ELF-1 (cell line): ENCODE measurements at regions not wholly inside any gene's neighbourhood (a gene's known extent, or its start where the extent isn't known, plus 50 kb on each side); places are given as distances from the start of the nearest gene placed in this dataset.
"Not testable (repeated sequence)": the region's sequence is repeated elsewhere in the genome, so short reads cannot be mapped to it uniquely, and the experiment has no call there.

Experiments
- DNase-seq: peaks from one replicate; pipeline ENCODE4 v3.0.0-alpha.2; 2016; ENCODE audit warnings: low read depth, low spot score

DNA sequence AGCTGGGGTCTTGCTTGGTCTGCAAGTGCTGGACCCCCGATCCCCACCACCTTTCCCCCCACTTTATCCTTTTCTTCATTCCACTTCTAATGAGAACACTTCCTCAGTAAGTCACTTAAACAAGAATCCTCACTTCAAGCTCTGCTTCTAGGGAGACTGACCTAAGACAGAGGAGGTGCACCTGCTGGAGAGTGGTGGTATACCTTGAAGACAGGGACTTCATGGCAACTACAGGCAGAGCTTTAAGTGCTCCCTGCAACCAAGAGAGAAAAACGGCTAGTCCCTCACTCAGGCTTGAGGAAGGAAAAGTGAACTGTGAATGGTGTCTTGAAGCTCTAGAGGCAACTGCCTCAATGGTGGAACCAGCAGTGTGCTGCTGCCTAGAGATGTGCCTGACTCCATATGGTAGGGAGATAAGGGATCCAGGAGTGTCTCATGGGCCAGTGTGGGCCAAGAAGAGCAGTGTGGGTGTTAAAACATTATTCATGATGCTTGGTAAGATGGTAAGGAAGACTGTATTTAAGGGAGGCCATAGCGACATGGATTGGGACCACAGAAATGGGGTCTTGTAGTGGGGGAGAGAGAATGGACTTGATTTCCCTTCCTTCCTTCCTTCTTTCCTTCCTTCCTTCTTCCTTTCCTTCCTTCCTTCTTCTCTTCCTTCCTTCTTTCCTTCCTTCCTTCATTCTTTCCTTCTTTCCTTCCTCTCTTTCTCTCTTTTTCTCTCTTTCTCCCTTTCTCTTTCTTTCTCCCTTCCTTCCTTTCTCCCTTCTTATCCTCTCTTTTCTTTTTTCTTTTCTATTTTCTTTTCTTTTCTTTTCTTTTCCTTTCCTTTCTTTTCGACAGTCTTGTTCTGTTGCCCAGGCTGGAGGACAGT is 96.2 kb upstream of the NAP1L1 start:
- no peak for DNase-seq

GRCh38 chr12:76178452-76178851 is 94.0 kb upstream of the NAP1L1 start:
- DNase-seq = no peak

GRCh38 chr12:76177821-76178220 is 93.3 kb upstream of the NAP1L1 start:
- no peak for DNase-seq

DNA sequence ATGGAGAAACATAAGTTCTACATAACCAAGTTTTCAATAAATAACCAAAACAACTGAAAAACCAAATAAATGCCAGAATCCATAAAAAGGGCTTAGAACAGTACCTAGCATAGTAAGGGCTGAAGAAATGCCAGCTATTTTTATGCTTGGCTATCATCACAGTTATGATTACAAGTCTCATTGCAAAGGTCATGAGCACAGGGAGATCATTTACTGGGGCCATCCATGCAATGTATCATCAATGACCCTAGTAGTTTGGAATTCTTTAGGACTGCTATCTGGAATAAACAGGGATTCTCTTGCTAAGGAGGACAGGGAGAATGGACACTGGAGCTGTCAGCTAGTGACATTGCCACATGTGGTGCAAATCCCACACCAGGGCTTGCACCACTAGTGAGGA is 92.5 kb upstream of the NAP1L1 start:
- no peak for DNase-seq

DNA sequence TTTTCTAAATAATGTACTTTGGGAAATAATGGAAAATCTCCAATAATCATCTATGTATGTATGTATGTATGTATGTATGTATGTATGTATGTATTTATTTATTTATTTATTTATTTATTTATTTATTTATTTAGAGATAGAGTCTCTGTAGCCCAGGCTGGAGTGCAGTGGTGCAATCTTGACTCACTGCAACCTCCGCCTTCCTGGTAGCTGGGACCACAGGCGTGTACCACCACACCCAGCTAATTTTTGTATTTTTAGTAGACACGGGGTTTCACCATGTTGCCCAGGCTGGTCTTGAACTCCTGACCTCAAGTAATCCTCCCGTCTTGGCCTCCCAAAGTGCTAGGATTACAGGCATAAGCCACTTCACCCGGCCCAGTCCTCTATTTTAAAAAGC is 91.5 kb upstream of the NAP1L1 start:
- not testable (repeated sequence) for DNase-seq

- no peak for DNase-seq
These were observed 89.3 kb upstream of the NAP1L1 start for GRCh38 chr12:76173756-76174155.

- peak; percentile 77 for DNase-seq
These were observed 74.2 kb upstream of the NAP1L1 start for GRCh38 chr12:76158518-76159321.

GRCh38 chr12:76156726-76157125 is 72.2 kb upstream of the NAP1L1 start:
- no peak for DNase-seq

DNA sequence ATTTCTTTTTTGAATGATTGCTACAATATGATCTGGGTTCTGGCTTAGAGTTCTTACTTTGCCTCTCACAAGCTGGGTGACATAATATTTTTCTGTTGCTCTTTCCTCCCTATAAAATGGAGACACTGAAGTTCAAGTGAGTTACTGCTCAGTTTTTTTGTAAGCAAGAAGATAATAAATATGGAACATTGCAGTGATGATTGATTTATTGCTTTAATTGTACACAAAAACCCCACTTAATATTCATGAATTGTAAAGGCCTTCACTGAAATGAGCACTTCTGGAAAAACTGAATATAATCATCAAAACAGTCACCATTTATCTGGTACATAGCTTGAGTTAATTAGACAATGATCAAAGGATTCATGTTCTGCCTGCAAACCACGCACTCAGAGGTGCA is 71.8 kb upstream of the NAP1L1 start:
- no peak for DNase-seq

GRCh38 chr12:76155157-76155670 is 70.7 kb upstream of the NAP1L1 start:
- no peak for DNase-seq

- no peak for DNase-seq
These were observed 69.1 kb upstream of the NAP1L1 start for GRCh38 chr12:76153616-76154015.

DNA sequence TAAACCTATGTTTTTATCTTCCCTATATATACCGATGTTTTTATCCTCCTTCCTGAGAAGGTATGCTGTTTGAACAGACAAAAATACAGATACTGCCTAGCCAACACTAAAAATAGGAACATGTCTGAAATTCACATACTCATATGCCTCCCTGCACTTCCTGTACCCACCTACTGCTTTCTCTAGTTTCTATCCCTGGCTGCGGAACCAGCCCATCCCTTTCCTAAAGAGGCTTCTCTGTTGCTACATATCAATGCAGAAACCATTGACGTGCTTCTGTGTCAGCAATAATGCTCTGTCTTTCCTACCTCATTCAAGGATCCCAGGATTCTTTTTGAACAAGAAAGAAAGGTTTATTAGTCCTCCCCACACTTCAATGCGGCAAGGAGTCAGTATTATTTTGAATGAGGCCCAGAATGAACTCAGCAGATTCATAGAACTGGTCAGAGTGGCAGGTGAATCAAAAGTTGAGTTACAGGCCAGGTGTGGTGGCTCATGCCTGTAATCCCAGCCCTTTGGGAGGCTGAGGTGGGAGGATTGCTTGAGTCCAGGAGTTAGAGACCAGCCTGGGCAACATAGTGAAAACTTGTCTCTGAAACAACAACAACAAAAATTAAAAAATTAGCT is 67.8 kb upstream of the NAP1L1 start:
- no peak for DNase-seq

GRCh38 chr12:76144245-76144549 is 59.7 kb upstream of the NAP1L1 start:
- no peak for DNase-seq

DNA sequence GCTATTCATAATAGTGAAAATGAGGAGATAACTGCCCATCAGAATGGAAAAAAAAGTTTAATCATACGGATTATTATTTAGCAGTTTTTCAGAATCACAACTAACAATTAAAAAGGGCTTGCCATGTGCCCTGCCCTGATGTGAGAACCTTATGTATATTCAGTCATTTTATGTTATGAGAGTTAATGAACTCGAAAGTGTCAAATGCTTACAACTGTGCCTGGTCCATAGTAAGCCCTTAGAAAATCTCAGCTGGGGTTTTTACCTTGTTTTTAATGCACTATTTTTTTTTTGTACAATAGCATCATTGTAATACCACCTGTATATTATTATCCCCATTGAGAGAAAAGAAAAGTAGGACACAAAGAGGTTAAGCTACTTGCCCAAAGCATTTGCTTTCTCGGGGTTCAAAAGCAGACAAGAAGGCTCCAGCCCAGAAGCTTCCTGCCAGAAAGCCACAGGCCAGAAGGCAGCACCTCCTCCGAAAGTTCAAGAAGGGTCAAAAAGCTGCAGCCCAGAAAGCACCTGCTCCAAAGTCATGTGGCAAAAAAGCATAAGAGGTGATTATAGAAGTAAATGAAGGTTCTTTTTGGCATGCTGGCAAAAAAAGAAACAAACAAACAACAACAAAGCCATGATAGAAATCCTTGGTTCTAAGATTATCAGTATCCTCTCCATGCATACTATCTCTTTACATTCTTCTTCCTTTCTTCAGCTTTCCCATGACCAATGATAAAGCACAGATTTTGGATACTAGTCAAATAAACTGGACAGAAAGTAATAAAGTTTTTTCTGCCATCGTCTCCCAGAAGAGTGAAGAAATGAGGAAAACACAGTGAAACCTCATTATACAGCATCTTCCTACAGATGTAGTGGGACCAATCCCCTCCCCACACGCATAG is 59.1 kb upstream of the NAP1L1 start:
- DNase-seq = no peak

DNA sequence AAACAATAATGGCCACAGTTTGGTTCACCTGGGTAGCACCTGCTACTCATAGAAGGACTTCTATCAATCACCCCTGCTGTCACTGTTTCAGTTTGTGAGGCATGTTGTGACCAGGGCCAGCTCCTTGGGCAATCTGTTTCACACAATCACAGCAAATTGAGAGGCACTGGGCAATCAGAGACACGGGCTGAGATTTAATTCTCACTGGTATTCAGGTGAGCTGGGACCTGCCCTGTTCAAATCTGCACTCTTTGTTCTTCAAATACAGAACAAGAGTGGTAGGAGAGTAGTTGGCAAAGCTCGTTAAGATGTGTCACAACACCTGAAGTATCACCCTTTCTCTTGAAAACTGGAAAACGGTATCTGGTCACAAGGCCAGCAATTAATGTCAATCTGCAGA is 57.8 kb upstream of the NAP1L1 start:
- DNase-seq = no peak

- DNase-seq = no peak
These were observed 54.2 kb upstream of the NAP1L1 start for GRCh38 chr12:76138656-76139055.

GRCh38 chr12:76137606-76138005 is 53.1 kb upstream of the NAP1L1 start:
- peak; percentile 9 for DNase-seq

GRCh38 chr12:76135456-76135855 is 51.0 kb upstream of the NAP1L1 start:
- DNase-seq = no peak
